SU-DHL-6 (cell line): ENCODE measurements at regions not wholly inside any gene's neighbourhood (a gene's known extent, or its start where the extent isn't known, plus 50 kb on each side); places are given as distances from the start of the nearest gene placed in this dataset.

Source experiments
- H2AFZ ChIP-seq: fragments of 200-600 bp; sonication (generic); 2 replicates; pipeline ENCODE4 v1.6.1; 2014; ENCODE audit warnings: low read depth, mild to moderate bottlenecking, moderate library complexity, mixed read lengths, antibody characterized with exemption, low read length; ENCODE audit not compliant: severe bottlenecking
- H3F3A ChIP-seq: fragments of 200-600 bp; shearing (Covaris generic); 2 replicates; pipeline ENCODE4 v1.6.0; 2016; ENCODE audit warnings: antibody characterized with exemption, mild to moderate bottlenecking; ENCODE audit not compliant: insufficient read depth
- H3K27ac ChIP-seq: fragments of 200-600 bp; sonication (generic); 2 replicates; pipeline ENCODE4 v1.5.1; 2016; ENCODE audit warnings: low read depth, mild to moderate bottlenecking, low read length, moderate library complexity, mixed read lengths
- H3K27me3 ChIP-seq: fragments of 200-600 bp; sonication (generic), shearing (Covaris generic); 2 replicates; pipeline ENCODE4 v1.6.0; 2014; ENCODE audit warnings: mild to moderate bottlenecking, low read length
- H3K36me3 ChIP-seq: fragments of 200-600 bp; sonication (generic); 2 replicates; pipeline ENCODE4 v1.6.1; 2014; ENCODE audit warnings: mild to moderate bottlenecking, low read length, mixed read lengths
- H3K4me2 ChIP-seq: fragments of 300-600, 200-600 bp; shearing (Covaris generic), sonication (generic); 2 replicates; pipeline ENCODE4 v1.6.0; 2014; ENCODE audit warnings: low read length, low read depth, mild to moderate bottlenecking; ENCODE audit not compliant: poor library complexity, severe bottlenecking
- H3K4me3 ChIP-seq: fragments of 200-600 bp; sonication (generic); 2 replicates; pipeline ENCODE4 v1.5.1; 2014; ENCODE audit warnings: antibody characterized with exemption, low read length, mild to moderate bottlenecking, mixed read lengths; ENCODE audit not compliant: insufficient read depth, poor library complexity, severe bottlenecking
- H3K79me2 ChIP-seq: fragments of 200-600 bp; sonication (generic); 2 replicates; pipeline ENCODE4 v1.6.1; 2014; ENCODE audit warnings: mild to moderate bottlenecking, low read length, moderate library complexity; ENCODE audit not compliant: insufficient read depth
- H3K9ac ChIP-seq: fragments of 200-600 bp; sonication (generic); 2 replicates; pipeline ENCODE4 v1.7.0; 2014; ENCODE audit warnings: mild to moderate bottlenecking, low read length
- H3K9me2 ChIP-seq: fragments of 200-600 bp; sonication (generic); replicated peaks from 2 replicates; pipeline ENCODE4 v1.6.1; 2014; ENCODE audit warnings: low read length; ENCODE audit not compliant: insufficient read depth
- H3K9me3 ChIP-seq: fragments of 200-600 bp; sonication (generic); 2 replicates; pipeline ENCODE4 v1.6.1; 2014; ENCODE audit warnings: low read length, mixed read lengths; ENCODE audit not compliant: insufficient read depth
- H4K20me1 ChIP-seq: fragments of 200-600 bp; sonication (generic); 2 replicates; pipeline ENCODE4 v1.6.1; 2014; ENCODE audit warnings: low read depth, mild to moderate bottlenecking, antibody characterized with exemption, low read length, moderate library complexity, mixed read lengths
- EZH2phosphoT487 ChIP-seq: fragments of 200-600 bp; sonication (generic), shearing (Covaris generic); conservative IDR thresholded peaks from 2 replicates; pipeline ENCODE4 v1.6.1; 2018; ENCODE audit warnings: mild to moderate bottlenecking, antibody characterized with exemption, low read length, moderate library complexity, mixed read lengths
- TF ChIP-seq, protein P1 (sequence below): fragments of 200-600 bp; sonication (generic); IDR thresholded peaks from one replicate; pipeline ENCODE4 v1.5.1; 2017; ENCODE audit warnings: antibody characterized with exemption, mild to moderate bottlenecking, low read length, moderate library complexity; ENCODE audit not compliant: insufficient read depth, poor library complexity, severe bottlenecking

DNA sequence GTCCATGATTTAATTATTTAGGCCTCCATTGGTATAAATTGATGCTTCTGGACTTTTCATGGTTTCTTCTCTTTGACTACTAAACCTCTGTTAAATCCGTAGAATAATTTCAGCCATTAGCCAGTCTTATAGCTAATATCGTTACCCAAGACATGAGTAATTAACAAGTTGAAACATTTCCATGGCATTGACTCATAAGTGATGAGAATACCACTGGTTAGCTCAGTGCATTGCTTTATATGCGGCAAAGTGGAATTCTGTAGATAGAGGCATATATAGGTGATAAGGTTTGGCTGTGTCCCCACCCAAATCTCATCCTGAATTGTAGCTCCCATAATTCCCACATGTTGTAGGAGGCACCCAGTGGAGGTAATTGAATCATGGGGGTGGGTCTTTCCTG, 80.6 kb downstream of the VCX2 start:
- H3K9me2 ChIP-seq: no peaks in the 10 kb centered on the region
- no peaks in the 10 kb centered on the region for H3F3A ChIP-seq
- TF ChIP-seq, protein P1, sequence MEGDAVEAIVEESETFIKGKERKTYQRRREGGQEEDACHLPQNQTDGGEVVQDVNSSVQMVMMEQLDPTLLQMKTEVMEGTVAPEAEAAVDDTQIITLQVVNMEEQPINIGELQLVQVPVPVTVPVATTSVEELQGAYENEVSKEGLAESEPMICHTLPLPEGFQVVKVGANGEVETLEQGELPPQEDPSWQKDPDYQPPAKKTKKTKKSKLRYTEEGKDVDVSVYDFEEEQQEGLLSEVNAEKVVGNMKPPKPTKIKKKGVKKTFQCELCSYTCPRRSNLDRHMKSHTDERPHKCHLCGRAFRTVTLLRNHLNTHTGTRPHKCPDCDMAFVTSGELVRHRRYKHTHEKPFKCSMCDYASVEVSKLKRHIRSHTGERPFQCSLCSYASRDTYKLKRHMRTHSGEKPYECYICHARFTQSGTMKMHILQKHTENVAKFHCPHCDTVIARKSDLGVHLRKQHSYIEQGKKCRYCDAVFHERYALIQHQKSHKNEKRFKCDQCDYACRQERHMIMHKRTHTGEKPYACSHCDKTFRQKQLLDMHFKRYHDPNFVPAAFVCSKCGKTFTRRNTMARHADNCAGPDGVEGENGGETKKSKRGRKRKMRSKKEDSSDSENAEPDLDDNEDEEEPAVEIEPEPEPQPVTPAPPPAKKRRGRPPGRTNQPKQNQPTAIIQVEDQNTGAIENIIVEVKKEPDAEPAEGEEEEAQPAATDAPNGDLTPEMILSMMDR: no peak
- no peak for TF ChIP-seq EZH2phosphoT487
- no peaks in the 10 kb centered on the region for H3K79me2 ChIP-seq
- H4K20me1 ChIP-seq: no peaks in the 10 kb centered on the region
- no peak overlapping the region for H3K4me3 ChIP-seq
- no peak overlapping the region for H3K27ac ChIP-seq
- no peak overlapping the region for H3K9ac ChIP-seq
- no peak overlapping the region for H3K4me2 ChIP-seq
- no peaks in the 10 kb centered on the region for H3K27me3 ChIP-seq
- H3K9me3 ChIP-seq: no peaks in the 10 kb centered on the region
- no peak overlapping the region for H2AFZ ChIP-seq
- no peaks in the 10 kb centered on the region for H3K36me3 ChIP-seq

DNA sequence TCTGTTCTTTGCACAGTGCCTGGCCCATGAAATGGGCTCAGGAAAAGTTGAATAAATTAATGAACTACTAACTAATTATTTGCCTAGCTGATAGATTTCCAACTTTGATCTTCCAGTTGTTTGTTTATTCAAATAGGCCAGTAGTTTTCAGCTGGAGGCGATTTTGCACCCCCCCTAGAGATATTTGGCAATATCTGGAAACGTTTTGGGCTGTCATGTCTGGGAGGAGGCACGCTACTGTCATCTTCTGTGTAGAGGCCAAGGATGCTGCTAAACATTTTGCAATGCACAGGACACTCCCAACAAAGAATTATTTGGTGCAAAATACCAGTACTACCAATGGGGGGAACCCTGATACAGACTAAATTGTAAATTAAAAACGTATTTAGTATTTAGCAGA, 81.9 kb downstream of the VCX2 start:
- Histone ChIP-seq H3K79me2 (no peaks in the 10 kb centered on the region), H2AFZ (no peak overlapping the region), H3K4me2 (no peak overlapping the region), H4K20me1 (no peaks in the 10 kb centered on the region), H3K27ac (no peak overlapping the region), H3K27me3 (no peaks in the 10 kb centered on the region), H3K4me3 (no peak overlapping the region), H3K9ac (no peak overlapping the region), H3F3A (no peaks in the 10 kb centered on the region), H3K36me3 (no peaks in the 10 kb centered on the region), H3K9me3 (no peaks in the 10 kb centered on the region), H3K9me2 (no peaks in the 10 kb centered on the region)
- TF ChIP-seq EZH2phosphoT487: no peak
- TF ChIP-seq, protein P1: no peak

DNA sequence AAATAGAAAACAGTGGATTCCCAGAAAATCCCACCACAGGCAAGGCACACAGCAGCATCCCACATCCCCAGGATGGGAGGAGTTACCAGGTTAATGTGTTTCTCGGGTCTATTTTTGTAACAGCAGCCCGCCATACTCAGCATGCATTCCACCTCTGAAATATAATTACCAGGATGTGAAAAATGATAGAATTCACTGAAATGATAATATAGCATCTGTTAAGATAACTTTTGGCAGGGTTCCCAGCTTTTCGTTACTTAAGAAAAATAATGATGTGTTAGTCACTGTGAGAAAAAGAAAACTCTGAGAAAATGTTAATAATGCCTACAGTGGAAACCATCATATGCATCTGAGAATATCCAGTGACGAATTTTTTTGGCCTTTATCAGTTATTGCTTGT, 87.1 kb downstream of the VCX2 start:
- H3K9me2 ChIP-seq: no peaks in the 10 kb centered on the region
- H3K4me2 ChIP-seq: no peak overlapping the region
- TF ChIP-seq, protein P1: no peak
- no peak for TF ChIP-seq EZH2phosphoT487
- H2AFZ ChIP-seq: no peak overlapping the region
- H4K20me1 ChIP-seq: no peaks in the 10 kb centered on the region
- no peaks in the 10 kb centered on the region for H3K36me3 ChIP-seq
- no peaks in the 10 kb centered on the region for H3K79me2 ChIP-seq
- H3K9ac ChIP-seq: no peak overlapping the region
- no peaks in the 10 kb centered on the region for H3K9me3 ChIP-seq
- H3K27me3 ChIP-seq: no peaks in the 10 kb centered on the region
- no peak overlapping the region for H3K27ac ChIP-seq
- H3K4me3 ChIP-seq: no peak overlapping the region
- no peaks in the 10 kb centered on the region for H3F3A ChIP-seq

DNA sequence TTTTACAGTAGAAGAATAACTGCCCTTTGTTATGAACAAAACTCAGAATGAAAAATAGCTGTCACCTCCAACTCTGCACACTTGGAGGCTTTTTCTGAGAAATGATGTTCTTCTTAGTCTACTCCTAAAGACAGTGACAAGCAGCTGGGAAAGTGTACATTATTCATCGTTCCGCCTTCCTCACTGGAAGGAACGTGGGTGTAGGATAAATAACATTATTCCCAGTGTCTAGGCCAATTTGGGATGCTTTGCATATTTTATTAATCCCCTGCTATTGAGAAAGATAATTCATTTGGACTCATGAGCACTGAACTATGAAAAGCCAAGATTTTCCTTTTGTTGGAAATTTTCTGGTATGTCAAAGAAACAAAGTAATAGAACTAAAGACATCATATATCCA, 87.8 kb downstream of the VCX2 start:
- no peaks in the 10 kb centered on the region for H3K9me2 ChIP-seq
- no peaks in the 10 kb centered on the region for H3F3A ChIP-seq
- H3K79me2 ChIP-seq: no peaks in the 10 kb centered on the region
- no peak overlapping the region for H3K4me2 ChIP-seq
- no peak overlapping the region for H3K27ac ChIP-seq
- no peaks in the 10 kb centered on the region for H3K36me3 ChIP-seq
- TF ChIP-seq, protein P1: no peak
- no peak for TF ChIP-seq EZH2phosphoT487
- H3K27me3 ChIP-seq: no peaks in the 10 kb centered on the region
- H2AFZ ChIP-seq: no peak overlapping the region
- no peak overlapping the region for H3K4me3 ChIP-seq
- H3K9ac ChIP-seq: no peak overlapping the region
- no peaks in the 10 kb centered on the region for H3K9me3 ChIP-seq
- H4K20me1 ChIP-seq: no peaks in the 10 kb centered on the region
